Stimulated activated effector memory CD8-positive, alpha-beta T cell treated with anti-CD3 and anti-CD28 coated beads, Interleukin-12 subunit alpha, Interleukin-12 subunit beta, amount 100 ng/mL, for 72 hours (primary cell): ENCODE measurements at regions not wholly inside any gene's neighbourhood (a gene's known extent, or its start where the extent isn't known, plus 50 kb on each side); places are given as distances from the start of the nearest gene placed in this dataset.
"Not testable (repeated sequence)": the region's sequence is repeated elsewhere in the genome, so short reads cannot be mapped to it uniquely, and the experiment has no call there.

Experiments used
- ATAC-seq: fragments of 150-1000 bp; cut with Tn5 transposase; 2 replicates; pipeline ENCODE4 v1.10.0; 2021
- DNase-seq, 2 donors: peaks; one replicate each; pipeline ENCODE4 v3.0.0; 2021 to 2022; ENCODE audit warnings: low spot score in 2 of 2
- H3K27ac Mint-ChIP-seq: one replicate; pipeline ENCODE4 v1.8.0; 2022; ENCODE audit warnings: mild to moderate bottlenecking, mixed read lengths
- H3K36me3 Mint-ChIP-seq: one replicate; pipeline ENCODE4 v1.8.0; 2022; ENCODE audit warnings: mild to moderate bottlenecking, mixed read lengths
- H3K4me1 Mint-ChIP-seq: one replicate; pipeline ENCODE4 v1.8.0; 2022; ENCODE audit warnings: mixed read lengths
- H3K4me3 Mint-ChIP-seq: one replicate; pipeline ENCODE4 v1.8.0; 2022; ENCODE audit warnings: mild to moderate bottlenecking, mixed read lengths
- H3K9me3 Mint-ChIP-seq: one replicate; pipeline ENCODE4 v1.8.0; 2022; ENCODE audit warnings: mixed read lengths

- Mint-ChIP-seq H3K4me1 (no peaks in the 10 kb centered on the region), H3K36me3 (no peaks in the 10 kb centered on the region), H3K4me3 (no peak overlapping the region), H3K27ac (no peak overlapping the region), H3K9me3 (peaks cover 13% of the 10 kb centered on the region)
- no peak for ATAC-seq
- no peak for DNase-seq
These were observed 824.3 kb downstream of the SEMA5A start for GRCh38 chr5:8721536-8721935.

GRCh38 chr5:8726383-8727036, 819.4 kb downstream of the SEMA5A start:
- Mint-ChIP-seq H3K4me1 (no peaks in the 10 kb centered on the region), H3K36me3 (no peaks in the 10 kb centered on the region), H3K4me3 (no peak overlapping the region), H3K27ac (no peak overlapping the region), H3K9me3 (peaks cover 5% of the 10 kb centered on the region)
- DNase-seq (no peak), ATAC-seq (no peak)

- H3K4me1 Mint-ChIP-seq = no peaks in the 10 kb centered on the region
- DNase-seq (no peak), ATAC-seq (no peak)
- H3K36me3 Mint-ChIP-seq = no peaks in the 10 kb centered on the region
- no peak overlapping the region for H3K4me3 Mint-ChIP-seq
- H3K27ac Mint-ChIP-seq = no peak overlapping the region
- peaks cover 9% of the 10 kb centered on the region for H3K9me3 Mint-ChIP-seq
These were observed 818.5 kb downstream of the SEMA5A start for GRCh38 chr5:8727396-8727795.

- peaks cover 4% of the 10 kb centered on the region for H3K9me3 Mint-ChIP-seq
- no peak for ATAC-seq
- no peak overlapping the region for H3K27ac Mint-ChIP-seq
These were observed 816.4 kb downstream of the SEMA5A start for GRCh38 chr5:8729437-8729836.

GRCh38 chr5:8730194-8730593, 815.7 kb downstream of the SEMA5A start:
- no peaks in the 10 kb centered on the region for H3K36me3 Mint-ChIP-seq

More at GRCh38 chr5:8729437-8729836, 816.4 kb downstream of the SEMA5A start:
- H3K36me3 Mint-ChIP-seq = no peaks in the 10 kb centered on the region
- H3K4me3 Mint-ChIP-seq = no peak overlapping the region
- no peak for DNase-seq
- H3K4me1 Mint-ChIP-seq = no peaks in the 10 kb centered on the region

GRCh38 chr5:8731110-8731509, 814.8 kb downstream of the SEMA5A start:
- not testable (repeated sequence) for ATAC-seq, DNase-seq, H3K9me3 Mint-ChIP-seq, H3K4me3 Mint-ChIP-seq, H3K36me3 Mint-ChIP-seq, H3K4me1 Mint-ChIP-seq, H3K27ac Mint-ChIP-seq

More at GRCh38 chr5:8730194-8730593, 815.7 kb downstream of the SEMA5A start:
- Mint-ChIP-seq H3K9me3 (peaks cover 4% of the 10 kb centered on the region), H3K27ac (no peak overlapping the region), H3K4me1 (no peaks in the 10 kb centered on the region), H3K4me3 (no peak overlapping the region)
- DNase-seq (no peak), ATAC-seq (no peak)

- ATAC-seq (no peak), DNase-seq (no peak)
- Mint-ChIP-seq H3K36me3 (no peaks in the 10 kb centered on the region), H3K27ac (no peak overlapping the region), H3K4me3 (no peak overlapping the region), H3K9me3 (peaks cover 8% of the 10 kb centered on the region), H3K4me1 (no peaks in the 10 kb centered on the region)
These were observed 805.3 kb downstream of the SEMA5A start for GRCh38 chr5:8740595-8740994.

- Mint-ChIP-seq H3K27ac (no peak overlapping the region), H3K4me1 (no peaks in the 10 kb centered on the region), H3K4me3 (no peak overlapping the region), H3K36me3 (no peaks in the 10 kb centered on the region), H3K9me3 (peaks cover 10% of the 10 kb centered on the region)
- DNase-seq = no peak
- no peak for ATAC-seq
These were observed 796.3 kb downstream of the SEMA5A start for GRCh38 chr5:8749556-8749955.

GRCh38 chr5:8750100-8750499, 795.8 kb downstream of the SEMA5A start:
- DNase-seq (no peak), ATAC-seq (no peak)
- Mint-ChIP-seq H3K27ac (no peak overlapping the region), H3K4me1 (no peaks in the 10 kb centered on the region), H3K4me3 (no peak overlapping the region), H3K9me3 (peaks cover 10% of the 10 kb centered on the region), H3K36me3 (no peaks in the 10 kb centered on the region)

- ATAC-seq = no peak
- Mint-ChIP-seq H3K27ac (no peak overlapping the region), H3K9me3 (peaks cover 15% of the 10 kb centered on the region), H3K4me3 (no peak overlapping the region), H3K36me3 (no peaks in the 10 kb centered on the region), H3K4me1 (no peaks in the 10 kb centered on the region)
- no peak for DNase-seq
These were observed 793.9 kb downstream of the SEMA5A start for GRCh38 chr5:8751971-8752370.

GRCh38 chr5:8752595-8752994, 793.3 kb downstream of the SEMA5A start:
- no peak overlapping the region for H3K27ac Mint-ChIP-seq
- ATAC-seq (no peak), DNase-seq (no peak)
- H3K9me3 Mint-ChIP-seq = peaks cover 15% of the 10 kb centered on the region
- H3K4me1 Mint-ChIP-seq = no peaks in the 10 kb centered on the region
- H3K36me3 Mint-ChIP-seq = no peaks in the 10 kb centered on the region
- H3K4me3 Mint-ChIP-seq = no peak overlapping the region

- H3K9me3 Mint-ChIP-seq = peaks cover 15% of the 10 kb centered on the region
- DNase-seq = no peak
- H3K4me1 Mint-ChIP-seq = no peaks in the 10 kb centered on the region
- no peak for ATAC-seq
- H3K27ac Mint-ChIP-seq = no peak overlapping the region
- H3K36me3 Mint-ChIP-seq = no peaks in the 10 kb centered on the region
- H3K4me3 Mint-ChIP-seq = no peak overlapping the region
These were observed 789.3 kb downstream of the SEMA5A start for GRCh38 chr5:8756498-8757084.

- Mint-ChIP-seq H3K4me3 (no peak overlapping the region), H3K4me1 (no peaks in the 10 kb centered on the region), H3K9me3 (peaks cover 10% of the 10 kb centered on the region), H3K36me3 (no peaks in the 10 kb centered on the region), H3K27ac (no peak overlapping the region)
- no peak for DNase-seq
- no peak for ATAC-seq
These were observed 780.0 kb downstream of the SEMA5A start for GRCh38 chr5:8765886-8766285.

GRCh38 chr5:8766448-8766847, 779.4 kb downstream of the SEMA5A start:
- H3K4me1 Mint-ChIP-seq = no peaks in the 10 kb centered on the region
- H3K9me3 Mint-ChIP-seq = peaks cover 10% of the 10 kb centered on the region
- ATAC-seq (no peak), DNase-seq (no peak)
- no peak overlapping the region for H3K27ac Mint-ChIP-seq
- no peaks in the 10 kb centered on the region for H3K36me3 Mint-ChIP-seq
- no peak overlapping the region for H3K4me3 Mint-ChIP-seq

- H3K27ac Mint-ChIP-seq = no peak overlapping the region
- H3K36me3 Mint-ChIP-seq = no peaks in the 10 kb centered on the region
- DNase-seq (no peak), ATAC-seq (no peak)
- no peak overlapping the region for H3K4me3 Mint-ChIP-seq
- H3K4me1 Mint-ChIP-seq = no peaks in the 10 kb centered on the region
- H3K9me3 Mint-ChIP-seq = peaks cover 10% of the 10 kb centered on the region
These were observed 778.8 kb downstream of the SEMA5A start for GRCh38 chr5:8767111-8767510.

GRCh38 chr5:8767746-8768145, 778.1 kb downstream of the SEMA5A start:
- no peak overlapping the region for H3K4me3 Mint-ChIP-seq

More at GRCh38 chr5:8767746-8768145, 778.1 kb downstream of the SEMA5A start:
- H3K9me3 Mint-ChIP-seq = peaks cover 10% of the 10 kb centered on the region
- H3K4me1 Mint-ChIP-seq = no peaks in the 10 kb centered on the region
- no peak overlapping the region for H3K27ac Mint-ChIP-seq
- DNase-seq (no peak), ATAC-seq (no peak)
- H3K36me3 Mint-ChIP-seq = no peaks in the 10 kb centered on the region
